Islet precursor cell (in vitro differentiated cells): ENCODE measurements at regions not wholly inside any gene's neighbourhood (a gene's known extent, or its start where the extent isn't known, plus 50 kb on each side); places are given as distances from the start of the nearest gene placed in this dataset.
"Not testable (repeated sequence)": the region's sequence is repeated elsewhere in the genome, so short reads cannot be mapped to it uniquely, and the experiment has no call there.

Experiments used
- DNase-seq: peaks from one replicate; pipeline ENCODE4 v3.0.0-alpha.2; 2018

- DNase-seq, result no peak
These were observed 591.4 kb upstream of the PCDH10 start for GRCh38 chr4:132557660-132558059.

- DNase-seq, result peak; percentile 92
These were observed 584.2 kb upstream of the PCDH10 start for GRCh38 chr4:132564920-132565319.

GRCh38 chr4:132565542-132565941 lies 583.6 kb upstream of the PCDH10 start:
- peak; percentile 37 for DNase-seq

GRCh38 chr4:132572210-132572609 lies 576.9 kb upstream of the PCDH10 start:
- peak; percentile 87 for DNase-seq

- no peak for DNase-seq
These were observed 561.5 kb upstream of the PCDH10 start for GRCh38 chr4:132587626-132588025.

- DNase-seq, result no peak
These were observed 556.8 kb upstream of the PCDH10 start for GRCh38 chr4:132592340-132592739.

- no peak for DNase-seq
These were observed 556.2 kb upstream of the PCDH10 start for GRCh38 chr4:132592850-132593249.

- no peak for DNase-seq
These were observed 555.2 kb upstream of the PCDH10 start for GRCh38 chr4:132593717-132594400.

- no peak for DNase-seq
These were observed 552.9 kb upstream of the PCDH10 start for GRCh38 chr4:132596186-132596585.

- no peak for DNase-seq
These were observed 543.5 kb upstream of the PCDH10 start for GRCh38 chr4:132605551-132605950.

GRCh38 chr4:132614682-132615081 lies 534.4 kb upstream of the PCDH10 start:
- DNase-seq, result no peak

- DNase-seq, result no peak
These were observed 529.1 kb upstream of the PCDH10 start for GRCh38 chr4:132619968-132620367.

- peak; percentile 64 for DNase-seq
These were observed 506.9 kb upstream of the PCDH10 start for GRCh38 chr4:132642016-132642817.

GRCh38 chr4:132646186-132646585 lies 502.9 kb upstream of the PCDH10 start:
- DNase-seq, result no peak

- no peak for DNase-seq
These were observed 497.9 kb upstream of the PCDH10 start for GRCh38 chr4:132651196-132651595.

- DNase-seq, result no peak
These were observed 488.9 kb upstream of the PCDH10 start for GRCh38 chr4:132660181-132660580.

GRCh38 chr4:132662456-132662855 lies 486.6 kb upstream of the PCDH10 start:
- no peak for DNase-seq

- DNase-seq, result no peak
These were observed 479.3 kb upstream of the PCDH10 start for GRCh38 chr4:132669786-132670185.

- DNase-seq, result no peak
These were observed 478.5 kb upstream of the PCDH10 start for GRCh38 chr4:132670557-132670956.

GRCh38 chr4:132683957-132684356 lies 465.1 kb upstream of the PCDH10 start:
- DNase-seq, result no peak

GRCh38 chr4:132691026-132691425 lies 458.1 kb upstream of the PCDH10 start:
- DNase-seq, result no peak

- DNase-seq, result no peak
These were observed 457.4 kb upstream of the PCDH10 start for GRCh38 chr4:132691668-132692067.

GRCh38 chr4:132694775-132695174 lies 454.3 kb upstream of the PCDH10 start:
- no peak for DNase-seq

- not testable (repeated sequence) for DNase-seq
These were observed 451.6 kb upstream of the PCDH10 start for GRCh38 chr4:132697505-132697904.
